Mesenchymal stem cell (in vitro differentiated cells and primary cell): ENCODE measurements at regions not wholly inside any gene's neighbourhood (a gene's known extent, or its start where the extent isn't known, plus 50 kb on each side); places are given as distances from the start of the nearest gene placed in this dataset.
"Not testable (repeated sequence)": the region's sequence is repeated elsewhere in the genome, so short reads cannot be mapped to it uniquely, and the experiment has no call there.

Source experiments
- DNase-seq: peaks from one replicate; pipeline ENCODE4 v3.0.0-alpha.2; 2013
- H2AFZ ChIP-seq: one replicate; pipeline ENCODE4 v1.6.1; 2013; ENCODE audit warnings: low read depth, mild to moderate bottlenecking, control low read depth, inconsistent platforms, low read length, moderate library complexity
- H2AK5ac ChIP-seq: 2 replicates; pipeline ENCODE4 v1.6.1; 2013; ENCODE audit warnings: low read length, moderate library complexity, mild to moderate bottlenecking, inconsistent platforms; ENCODE audit not compliant: severe bottlenecking
- H2BK120ac ChIP-seq: one replicate; pipeline ENCODE4 v1.6.1; 2013; ENCODE audit warnings: low read depth, mild to moderate bottlenecking, inconsistent platforms, low read length, moderate library complexity
- H2BK12ac ChIP-seq, 2 experiments: one replicate each; pipeline ENCODE4 v1.6.1; 2013; ENCODE audit warnings: inconsistent platforms in 2 of 2, low read length in 2 of 2, mild to moderate bottlenecking in 2 of 2, moderate library complexity in 2 of 2, control low read depth in 1 of 2
- H2BK15ac ChIP-seq: one replicate; pipeline ENCODE4 v1.6.1; 2013; ENCODE audit warnings: mild to moderate bottlenecking, low read depth, inconsistent platforms; ENCODE audit not compliant: poor library complexity, severe bottlenecking
- H2BK5ac ChIP-seq: 2 replicates; pipeline ENCODE4 v1.6.1; 2013; ENCODE audit warnings: low read depth, mild to moderate bottlenecking, low read length, control low read depth, inconsistent platforms; ENCODE audit not compliant: poor library complexity, severe bottlenecking
- H3K14ac ChIP-seq, 2 experiments: one replicate each; pipeline ENCODE4 v1.6.1; 2013; ENCODE audit warnings: inconsistent platforms in 2 of 2, low read length in 2 of 2, control low read depth in 1 of 2, mild to moderate bottlenecking in 1 of 2, moderate library complexity in 1 of 2
- H3K18ac ChIP-seq, 2 experiments: one replicate each; pipeline ENCODE4 v1.6.1; 2013; ENCODE audit warnings: inconsistent platforms in 2 of 2, low read length in 2 of 2, control low read depth in 1 of 2, low read depth in 1 of 2, mild to moderate bottlenecking in 1 of 2
- H3K23ac ChIP-seq, 2 experiments: one replicate each; pipeline ENCODE4 v1.6.1; 2013; ENCODE audit warnings: inconsistent platforms in 2 of 2, low read length in 2 of 2, mild to moderate bottlenecking in 2 of 2, moderate library complexity in 2 of 2, control low read depth in 1 of 2
- H3K27ac ChIP-seq: 2 replicates; pipeline ENCODE4 v1.5.1; 2013; ENCODE audit warnings: mild to moderate bottlenecking, moderate library complexity, low read length, control low read depth, inconsistent platforms; ENCODE audit not compliant: poor library complexity, severe bottlenecking
- H3K27me3 ChIP-seq, 2 experiments: 2 replicates each; pipeline versions ENCODE4 v1.6.1 to v1.7.0; 2013; ENCODE audit warnings: low read length in 2 of 2, mild to moderate bottlenecking in 2 of 2, moderate library complexity in 2 of 2, control low read depth in 1 of 2, inconsistent platforms in 1 of 2; ENCODE audit not compliant: control insufficient read depth in 1 of 2, insufficient read depth in 1 of 2
- H3K36me3 ChIP-seq, 2 experiments: 2 replicates each; pipeline versions ENCODE4 v1.6.1 to v1.7.0; 2013; ENCODE audit warnings: low read length in 2 of 2, control low read depth in 1 of 2, inconsistent platforms in 1 of 2, low read depth in 1 of 2, mild to moderate bottlenecking in 1 of 2; ENCODE audit not compliant: insufficient read depth in 2 of 2, control insufficient read depth in 1 of 2
- H3K4ac ChIP-seq, 2 experiments: one replicate each; pipeline ENCODE4 v1.6.1; 2013; ENCODE audit warnings: inconsistent platforms in 2 of 2, low read length in 2 of 2, mild to moderate bottlenecking in 2 of 2, moderate library complexity in 2 of 2, control low read depth in 1 of 2, low read depth in 1 of 2
- H3K4me1 ChIP-seq: 2 replicates; pipeline ENCODE4 v1.6.1; 2013; ENCODE audit warnings: low read depth, low read length, control low read depth; ENCODE audit not compliant: control insufficient read depth, insufficient read depth
- H3K4me2 ChIP-seq: 2 replicates; pipeline ENCODE4 v1.6.1; 2013; ENCODE audit warnings: low read length, mild to moderate bottlenecking, inconsistent platforms; ENCODE audit not compliant: poor library complexity, severe bottlenecking
- H3K4me3 ChIP-seq, 2 experiments: 2 replicates each; pipeline versions ENCODE4 v1.5.1 to v1.7.0; 2013; ENCODE audit warnings: low read length in 2 of 2, mild to moderate bottlenecking in 2 of 2, control low read depth in 1 of 2, low read depth in 1 of 2; ENCODE audit not compliant: insufficient read depth in 1 of 2
- H3K79me1 ChIP-seq: replicated peaks from 2 replicates; pipeline ENCODE4 v1.6.1; 2013; ENCODE audit warnings: mild to moderate bottlenecking, control low read depth, low read length, inconsistent platforms; ENCODE audit not compliant: poor library complexity, severe bottlenecking
- H3K9ac ChIP-seq: 2 replicates; pipeline ENCODE4 v1.7.0; 2013; ENCODE audit warnings: mild to moderate bottlenecking, low read length, moderate library complexity
- H3K9me3 ChIP-seq: 2 replicates; pipeline ENCODE4 v1.7.0; 2013; ENCODE audit warnings: mild to moderate bottlenecking, low read length; ENCODE audit not compliant: control insufficient read depth
- H4K8ac ChIP-seq: one replicate; pipeline ENCODE4 v1.6.1; 2013; ENCODE audit warnings: inconsistent platforms, mild to moderate bottlenecking, low read length, moderate library complexity
- H4K91ac ChIP-seq: one replicate; pipeline ENCODE4 v1.6.1; 2013; ENCODE audit warnings: mild to moderate bottlenecking, low read length, inconsistent platforms
- WGBS: methylation state at CpG from one replicate; pipeline ENCODE4 v1.1.7; 2013; ENCODE audit warnings: mixed read lengths; 5-methylcytosine and 5-hydroxymethylcytosine counted together

DNA sequence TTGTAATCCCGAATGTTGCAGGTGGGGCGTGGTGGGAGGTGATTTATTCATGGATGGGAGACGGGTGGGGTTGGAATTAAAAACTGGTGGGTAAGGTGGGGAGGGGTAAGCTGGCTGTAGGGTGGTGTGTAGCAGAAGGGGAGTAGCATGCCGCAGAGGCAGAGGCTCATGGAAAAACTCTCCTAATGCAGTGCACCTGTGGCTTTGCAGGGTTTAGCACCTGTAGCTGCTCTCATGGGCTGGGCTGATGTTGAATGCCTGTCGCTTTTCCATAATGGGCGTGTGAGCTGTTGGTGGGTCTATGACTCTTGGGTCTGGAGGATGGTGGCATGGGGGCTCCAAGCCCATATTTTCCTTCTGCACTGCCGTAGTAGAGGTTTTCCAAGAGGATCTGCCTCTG is 169.0 kb upstream of the ZNF519 start:
- H2BK12ac ChIP-seq, H3K4me3 ChIP-seq, H4K8ac ChIP-seq, H3K14ac ChIP-seq, H2BK15ac ChIP-seq, H3K27ac ChIP-seq, H2BK120ac ChIP-seq, H2BK5ac ChIP-seq, H3K9ac ChIP-seq, H3K79me1 ChIP-seq, H2AK5ac ChIP-seq, DNase-seq, H3K27me3 ChIP-seq, H3K23ac ChIP-seq, H3K4me1 ChIP-seq, H4K91ac ChIP-seq, H3K4me2 ChIP-seq, H2AFZ ChIP-seq, H3K36me3 ChIP-seq, H3K18ac ChIP-seq, H3K4ac ChIP-seq, H3K9me3 ChIP-seq: not testable (repeated sequence)
- 77% methylated on average over 6 of the region's 7 CpGs for WGBS

- H4K8ac ChIP-seq, H3K9me3 ChIP-seq, H4K91ac ChIP-seq, DNase-seq, H2BK120ac ChIP-seq, H3K9ac ChIP-seq, H3K4me3 ChIP-seq, H3K23ac ChIP-seq, H3K27ac ChIP-seq, H3K4ac ChIP-seq, H3K4me1 ChIP-seq, H2BK15ac ChIP-seq, H3K14ac ChIP-seq, H3K36me3 ChIP-seq, H2AK5ac ChIP-seq, H3K18ac ChIP-seq, H2BK12ac ChIP-seq, H2BK5ac ChIP-seq, H3K79me1 ChIP-seq, H3K4me2 ChIP-seq, H2AFZ ChIP-seq, H3K27me3 ChIP-seq: not testable (repeated sequence)
- no CpG with 5 or more reads among the region's 3 CpGs for WGBS
Measured at GRCh38 chr18:14295081-14295480, 162.8 kb upstream of the ZNF519 start.

- Histone ChIP-seq H2BK12ac (no peak overlapping the region), H2AFZ (no peak overlapping the region), H3K18ac (no peak overlapping the region), H3K36me3 (no peaks in the 10 kb centered on the region), H2AK5ac (no peak overlapping the region), H3K9ac (no peak overlapping the region), H3K27me3 (no peaks in the 10 kb centered on the region), H3K4ac (no peak overlapping the region), H3K4me1 (no peaks in the 10 kb centered on the region), H3K27ac (no peak overlapping the region), H2BK15ac (no peak overlapping the region), H3K4me2 (no peak overlapping the region), H3K9me3 (no peaks in the 10 kb centered on the region), H4K8ac (no peak overlapping the region), H3K23ac (no peak overlapping the region), H3K4me3 (no peak overlapping the region), H4K91ac (no peak overlapping the region), H3K79me1 (no peaks in the 10 kb centered on the region), H2BK5ac (no peak overlapping the region), H3K14ac (no peak overlapping the region), H2BK120ac (no peak overlapping the region)
- WGBS, result 51% methylated on average over 4 of the region's 4 CpGs
- no peak for DNase-seq
Measured at GRCh38 chr18:14285053-14285452, 152.8 kb upstream of the ZNF519 start.

DNA sequence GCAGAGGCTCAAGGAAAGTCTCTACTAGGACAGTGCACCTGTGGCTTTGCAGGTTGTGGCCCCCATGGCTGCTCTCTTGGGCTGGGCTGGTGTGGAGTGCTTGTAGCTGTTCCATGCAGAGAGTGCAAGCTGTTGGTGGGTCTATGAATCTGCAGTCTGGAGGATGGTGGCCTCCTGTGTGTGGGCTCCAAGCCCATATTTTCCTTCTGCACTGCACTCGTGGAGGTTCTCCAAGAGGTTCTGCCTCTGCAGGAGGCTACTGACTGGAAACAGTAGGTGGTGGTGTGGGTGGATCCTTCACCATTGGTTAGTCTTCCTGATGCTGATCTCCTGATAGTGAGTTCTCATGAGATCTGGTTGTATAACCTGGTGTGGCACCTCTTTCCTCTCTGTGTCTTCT is 143.2 kb upstream of the ZNF519 start:
- H3K36me3 ChIP-seq, H3K23ac ChIP-seq, H3K79me1 ChIP-seq, H3K4me3 ChIP-seq, H3K27ac ChIP-seq, H3K4ac ChIP-seq, H3K4me1 ChIP-seq, H4K91ac ChIP-seq, H2BK120ac ChIP-seq, H4K8ac ChIP-seq, H2BK12ac ChIP-seq, H2BK5ac ChIP-seq, H2AFZ ChIP-seq, H3K27me3 ChIP-seq, DNase-seq, H3K4me2 ChIP-seq, H2BK15ac ChIP-seq, H3K9me3 ChIP-seq, H3K14ac ChIP-seq, H3K18ac ChIP-seq, H2AK5ac ChIP-seq, H3K9ac ChIP-seq: not testable (repeated sequence)
- 46% methylated on average over 1 of the region's 1 CpG for WGBS
